ENCODE measurements at regions not wholly inside any gene's neighbourhood (a gene's known extent, or its start where the extent isn't known, plus 50 kb on each side); places are given as distances from the start of the nearest gene placed in this dataset.

- Histone ChIP-seq H3K9me3 (no peaks in the 10 kb centered on the region), H3K9ac (ENCODE audit: low read depth in 2 of 2, low read length in 2 of 2) (no peak overlapping the region), H3K27me3 (no peaks in the 10 kb centered on the region), H3K4me3 (no peak overlapping the region), H3K4me1 (no peaks in the 10 kb centered on the region), H3K27ac (no peak overlapping the region), H3K36me3 (no peaks in the 10 kb centered on the region)
- no peak for TF ChIP-seq CTCF (IDR thresholded peaks at IDR 0.05)
- DNase-seq = no peak
- intact Hi-C loops (cut with DNase I) = no loop called here
Observed at GRCh38 chr1:222104694-222105392, 363.0 kb upstream of the DUSP10 start.

DNA sequence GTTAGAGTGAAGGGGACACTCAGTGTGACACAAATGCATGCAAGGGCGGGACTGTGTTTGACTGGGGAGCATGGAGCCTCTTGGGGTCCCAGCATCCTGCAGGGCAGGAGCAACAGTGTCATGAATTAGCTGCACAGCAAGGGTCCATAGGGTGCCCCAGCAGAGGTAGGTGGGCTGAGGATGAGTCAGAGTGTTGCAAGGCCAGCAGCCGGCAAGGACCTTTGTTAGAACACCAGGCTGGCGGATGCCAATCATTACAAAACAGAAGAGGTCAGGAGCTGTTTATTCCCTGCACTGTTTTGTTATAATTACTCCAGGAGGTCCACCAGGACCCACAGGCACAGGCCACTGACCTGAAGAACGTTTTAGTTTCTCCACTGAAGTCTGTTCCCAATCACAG, 362.2 kb upstream of the DUSP10 start:
- Histone ChIP-seq H3K9me3 (no peaks in the 10 kb centered on the region), H3K27me3 (no peaks in the 10 kb centered on the region), H3K27ac (no peak overlapping the region), H3K4me1 (no peaks in the 10 kb centered on the region), H3K36me3 (no peaks in the 10 kb centered on the region), H3K4me3 (no peak overlapping the region), H3K9ac (ENCODE audit: low read depth in 2 of 2, low read length in 2 of 2) (no peak overlapping the region)
- no peak for TF ChIP-seq CTCF (IDR thresholded peaks at IDR 0.05)
- DNase-seq = no peak
- intact Hi-C loops (cut with DNase I) = no loop called here

DNA sequence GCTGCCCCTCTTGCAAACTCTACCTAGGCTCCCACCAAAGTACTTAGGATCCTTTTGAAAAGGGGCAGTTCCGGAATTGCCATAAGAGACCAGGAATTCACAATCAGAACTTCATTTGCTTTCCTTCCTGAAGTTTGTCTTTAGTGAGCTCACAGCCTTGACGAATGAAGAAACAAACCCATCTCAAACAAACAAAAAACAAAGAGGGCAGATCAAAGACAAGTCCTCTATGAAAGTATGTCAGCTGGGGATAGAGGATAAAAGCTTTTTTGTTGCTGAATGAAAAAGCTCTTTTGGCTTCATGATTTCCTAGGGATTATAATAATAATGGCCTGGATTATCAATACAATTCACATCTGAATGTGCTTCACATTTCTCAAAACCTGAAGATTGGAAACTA, 357.9 kb upstream of the DUSP10 start:
- Histone ChIP-seq H3K27me3 (no peaks in the 10 kb centered on the region), H3K4me1 (no peaks in the 10 kb centered on the region), H3K4me3 (no peak overlapping the region), H3K27ac (no peak overlapping the region), H3K9me3 (no peaks in the 10 kb centered on the region), H3K9ac (ENCODE audit: low read depth in 2 of 2, low read length in 2 of 2) (no peak overlapping the region), H3K36me3 (no peaks in the 10 kb centered on the region)
- no peak for TF ChIP-seq CTCF (IDR thresholded peaks at IDR 0.05)
- intact Hi-C loops (cut with DNase I) = loop anchor here (5.0 kb wide), 2 partner anchors 68 to 353 kb away; no protein-coding TSS in a partner anchor
- DNase-seq = no peak

GRCh38 chr1:222098404-222098803, 356.5 kb upstream of the DUSP10 start:
- H3K4me3 ChIP-seq = no peak overlapping the region
- no peaks in the 10 kb centered on the region for H3K27me3 ChIP-seq
- H3K36me3 ChIP-seq = no peaks in the 10 kb centered on the region
- no peak for TF ChIP-seq CTCF (IDR thresholded peaks at IDR 0.05)
- intact Hi-C loops (cut with DNase I) = loop anchor here (5.0 kb wide), 2 partner anchors 69 to 354 kb away; no protein-coding TSS in a partner anchor
- H3K27ac ChIP-seq = no peak overlapping the region
- no peak overlapping the region for H3K9ac ChIP-seq (ENCODE audit: low read depth in 2 of 2, low read length in 2 of 2)
- H3K4me1 ChIP-seq = no peaks in the 10 kb centered on the region
- DNase-seq = no peak
- H3K9me3 ChIP-seq = no peaks in the 10 kb centered on the region

DNA sequence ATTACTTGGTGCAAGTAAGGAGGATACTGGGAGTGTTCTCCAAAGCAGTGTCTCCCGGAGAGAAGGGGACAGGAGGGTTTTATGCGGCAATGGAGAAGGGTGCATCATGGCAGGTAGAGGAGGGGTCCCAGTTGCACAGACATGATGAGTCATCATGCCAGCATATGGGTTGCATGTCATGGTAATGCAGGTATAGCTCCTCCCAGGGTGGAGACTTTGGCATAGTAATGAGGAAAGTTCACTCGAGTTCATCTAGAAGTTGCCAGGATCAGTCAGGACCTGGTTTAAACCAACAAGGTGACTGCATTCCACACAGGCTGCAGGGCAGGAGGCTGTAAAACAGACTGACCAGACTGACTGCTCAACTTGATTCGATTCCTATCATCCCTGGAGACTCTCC, 355.7 kb upstream of the DUSP10 start:
- intact Hi-C loops (cut with DNase I) = loop anchor here (5.0 kb wide), 2 partner anchors 70 to 355 kb away; no protein-coding TSS in a partner anchor
- peak; percentile 21 for DNase-seq
- H3K27me3 ChIP-seq = no peaks in the 10 kb centered on the region
- no peak overlapping the region for H3K27ac ChIP-seq
- no peak overlapping the region for H3K4me3 ChIP-seq
- no peak for TF ChIP-seq CTCF (IDR thresholded peaks at IDR 0.05)
- H3K4me1 ChIP-seq = no peaks in the 10 kb centered on the region
- H3K9me3 ChIP-seq = no peaks in the 10 kb centered on the region
- no peak overlapping the region for H3K9ac ChIP-seq (ENCODE audit: low read depth in 2 of 2, low read length in 2 of 2)
- no peaks in the 10 kb centered on the region for H3K36me3 ChIP-seq
